ENCODE measurements at regions not wholly inside any gene's neighbourhood (a gene's known extent, or its start where the extent isn't known, plus 50 kb on each side); places are given as distances from the start of the nearest gene placed in this dataset.

DNA sequence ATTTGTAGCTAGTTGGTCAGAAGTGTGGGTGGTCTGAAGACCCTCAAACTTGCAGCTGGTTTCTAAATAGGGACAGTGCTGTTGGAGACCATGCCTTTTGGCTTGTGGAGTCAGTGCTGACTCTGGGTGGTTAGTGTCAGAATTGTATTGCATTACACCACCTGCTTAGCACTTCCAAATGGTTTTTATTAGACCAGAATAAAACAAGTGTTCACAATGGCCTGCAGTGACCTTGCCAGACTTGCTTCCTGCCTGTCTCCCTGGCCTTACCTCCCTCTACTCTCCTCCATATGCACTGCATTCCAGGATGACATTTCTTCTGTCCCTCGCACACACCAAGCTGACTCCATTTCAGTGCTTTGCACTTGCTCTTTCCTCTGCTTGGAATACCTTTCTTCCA, 72.7 kb upstream of the CNIH3 start:
- TF ChIP-seq CTCF (conservative IDR thresholded peaks at IDR 0.05; ENCODE audit: low read length): no peak
- TF ChIP-seq EZH2phosphoT487 (IDR thresholded peaks at IDR 0.05; ENCODE audit: borderline replicate concordance): no peak
